Spleen (tissue), 11 donors: ENCODE measurements at regions not wholly inside any gene's neighbourhood (a gene's known extent, or its start where the extent isn't known, plus 50 kb on each side); places are given as distances from the start of the nearest gene placed in this dataset.

Experiments
- DNase-seq: peaks from one replicate; pipeline ENCODE4 v3.0.0-alpha.2; 2020
- H3K27ac ChIP-seq, 8 donors: fragments of 200-600 bp; sonication (generic) in 7 of 8; 1 replicate in 4 of 8; 2 replicates in 4 of 8; pipeline versions ENCODE4 v1.5.0 to v1.8.0; 2016 to 2021; ENCODE audit warnings: inconsistent platforms in 4 of 8, mild to moderate bottlenecking in 4 of 8, moderate library complexity in 1 of 8
- H3K27me3 ChIP-seq, 7 donors: fragments of 200-600 bp; sonication (generic) in 6 of 7; replicated peaks in 1 of 7; 1 replicate in 4 of 7; 2 replicates in 3 of 7; pipeline versions ENCODE4 v1.5.0 to v1.8.0; 2016 to 2021; ENCODE audit warnings: inconsistent platforms in 3 of 7, mild to moderate bottlenecking in 1 of 7
- H3K36me3 ChIP-seq, 6 donors: fragments of 200-600 bp; sonication (generic) in 5 of 6; 1 replicate in 4 of 6; 2 replicates in 2 of 6; pipeline versions ENCODE4 v1.5.0 to v1.8.0; 2016 to 2021; ENCODE audit warnings: inconsistent platforms in 2 of 6
- H3K4me1 ChIP-seq, 6 donors: fragments of 200-600 bp; sonication (generic) in 5 of 6; 1 replicate in 3 of 6; 2 replicates in 3 of 6; pipeline versions ENCODE4 v1.5.0 to v1.8.0; 2016 to 2021; ENCODE audit warnings: inconsistent platforms in 3 of 6
- H3K4me3 ChIP-seq, 8 donors: fragments of 200-600 bp; sonication (generic) in 7 of 8; 1 replicate in 4 of 8; 2 replicates in 4 of 8; pipeline versions ENCODE4 v1.5.0 to v1.8.0; 2016 to 2021; ENCODE audit warnings: inconsistent platforms in 4 of 8, mild to moderate bottlenecking in 4 of 8, moderate library complexity in 2 of 8
- H3K9me3 ChIP-seq, 8 donors: fragments of 200-600 bp; sonication (generic) in 7 of 8; 1 replicate in 4 of 8; 2 replicates in 4 of 8; pipeline versions ENCODE4 v1.5.0 to v1.8.0; 2016 to 2021; ENCODE audit warnings: inconsistent platforms in 4 of 8
- CTCF ChIP-seq, 11 experiments: fragments of 200-600 bp in 7 of 11; fragments of 450-650 bp in 4 of 11; sonication (generic) in 4 of 11; IDR thresholded peaks in 8 of 11; conservative IDR thresholded peaks in 3 of 11; 1 replicate in 7 of 11; 2 replicates in 4 of 11; pipeline versions ENCODE4 v1.4.0 to v1.8.0; 2016 to 2021; ENCODE audit warnings: antibody characterized with exemption in 11 of 11, inconsistent platforms in 4 of 11, mild to moderate bottlenecking in 1 of 11
- POLR2A ChIP-seq, 3 donors: fragments of 450-650 bp; IDR thresholded peaks; one replicate each; pipeline ENCODE4 v1.5.1; 2017; ENCODE audit warnings: antibody characterized with exemption in 3 of 3, mild to moderate bottlenecking in 1 of 3
- POLR2AphosphoS5 ChIP-seq, 3 donors: sonication (generic); formaldehyde crosslinking; IDR thresholded peaks; one replicate each; pipeline ENCODE4 v1.5.1; 2017; ENCODE audit warnings: antibody characterized with exemption in 3 of 3
- WGBS, 5 donors: extraction: QIAGEN DNeasy Blood & Tissue Kit in 3 of 5; methylation state at CpG; one replicate each; pipeline versions ENCODE4 v1.1.5 to v1.1.7; 2013 to 2018; 5-methylcytosine and 5-hydroxymethylcytosine counted together
- intact Hi-C: fragments of 100-400 bp; cut with DNase I; formaldehyde crosslinking; loops from one replicate; pipeline ENCODE4 v1.15.0; 2023; ENCODE audit warnings: low total_unique reads
- donor health status: healthy with polysubstance abuse.
- donor health status: DM: no; HTN: no; CAD: no; lungs with moderate emphysema.
- donor health status: DM: no; HTN: no; CAD: no.
- donor health status: Bipolar disorder and iron deficiency.
- donor health status: healthy.
- donor health status: DM: no; HTN: no; CAD: no.
- donor health status: DM: yes; HTN: yes; CAD: no.

GRCh38 chr2:7288484-7288883 is 371.3 kb downstream of the RNF144A start:
- Histone ChIP-seq H3K27me3 (no peaks in the 10 kb centered on the region), H3K9me3 (no peaks in the 10 kb centered on the region), H3K4me3 (no peak overlapping the region), H3K36me3 (no peaks in the 10 kb centered on the region), H3K27ac (no peak overlapping the region), H3K4me1 (no peaks in the 10 kb centered on the region)
- intact Hi-C loops = no loop called here
- 90 to 95% (median 94%) methylated on average over 4 of the region's 4 CpGs for WGBS, 5 donors
- TF ChIP-seq POLR2AphosphoS5 (IDR thresholded peaks at IDR 0.05) (no peak), CTCF (IDR thresholded peaks at IDR 0.05 in 8 of 11, conservative IDR thresholded peaks at IDR 0.05 in 3 of 11) (no peak), POLR2A (IDR thresholded peaks at IDR 0.05) (no peak)
- no peak for DNase-seq

GRCh38 chr2:7289697-7290096 is 372.5 kb downstream of the RNF144A start:
- Histone ChIP-seq H3K9me3 (no peaks in the 10 kb centered on the region), H3K4me1 (no peaks in the 10 kb centered on the region), H3K4me3 (no peak overlapping the region), H3K27me3 (no peaks in the 10 kb centered on the region), H3K36me3 (no peaks in the 10 kb centered on the region), H3K27ac (no peak overlapping the region)
- TF ChIP-seq POLR2AphosphoS5 (IDR thresholded peaks at IDR 0.05) (no peak), POLR2A (IDR thresholded peaks at IDR 0.05) (no peak), CTCF (IDR thresholded peaks at IDR 0.05 in 8 of 11, conservative IDR thresholded peaks at IDR 0.05 in 3 of 11) (no peak)
- intact Hi-C loops = no loop called here
- WGBS, 5 donors = 89 to 97% (median 91%) methylated on average over 7 of the region's 7 CpGs
- no peak for DNase-seq

GRCh38 chr2:7292154-7292691 is 375.0 kb downstream of the RNF144A start:
- H3K36me3 ChIP-seq = no peaks in the 10 kb centered on the region
- 83 to 92% (median 84%) methylated on average over 7 of the region's 7 CpGs for WGBS, 5 donors
- no peaks in the 10 kb centered on the region for H3K9me3 ChIP-seq
- no peak overlapping the region for H3K27ac ChIP-seq
- intact Hi-C loops = no loop called here
- TF ChIP-seq CTCF (IDR thresholded peaks at IDR 0.05 in 8 of 11, conservative IDR thresholded peaks at IDR 0.05 in 3 of 11) = no peak
- no peak for TF ChIP-seq POLR2A (IDR thresholded peaks at IDR 0.05)
- TF ChIP-seq POLR2AphosphoS5 (IDR thresholded peaks at IDR 0.05) = no peak
- no peak overlapping the region for H3K4me3 ChIP-seq
- no peaks in the 10 kb centered on the region for H3K27me3 ChIP-seq
- no peaks in the 10 kb centered on the region for H3K4me1 ChIP-seq
- DNase-seq = no peak

- no peak for DNase-seq
- H3K4me1 ChIP-seq = no peaks in the 10 kb centered on the region
- TF ChIP-seq POLR2AphosphoS5 (IDR thresholded peaks at IDR 0.05) = no peak
- H3K36me3 ChIP-seq = no peaks in the 10 kb centered on the region
- H3K27me3 ChIP-seq = no peaks in the 10 kb centered on the region
- intact Hi-C loops = no loop called here
- no peak overlapping the region for H3K27ac ChIP-seq
- H3K4me3 ChIP-seq = no peak overlapping the region
- H3K9me3 ChIP-seq = no peaks in the 10 kb centered on the region
- WGBS, 5 donors = 89 to 97% (median 92%) methylated on average over 6 of the region's 6 CpGs
Observed at GRCh38 chr2:7309582-7309981, 392.4 kb downstream of the RNF144A start.

- 75 to 88% (median 80%) methylated on average over 24 of the region's 24 CpGs for WGBS, 5 donors
- Histone ChIP-seq H3K4me1 (no peaks in the 10 kb centered on the region), H3K27ac (no peak overlapping the region), H3K36me3 (no peaks in the 10 kb centered on the region), H3K27me3 (no peaks in the 10 kb centered on the region), H3K9me3 (no peaks in the 10 kb centered on the region), H3K4me3 (no peak overlapping the region)
- DNase-seq = no peak
- TF ChIP-seq POLR2AphosphoS5 (IDR thresholded peaks at IDR 0.05) (no peak), POLR2A (IDR thresholded peaks at IDR 0.05) (no peak), CTCF (IDR thresholded peaks at IDR 0.05 in 8 of 11, conservative IDR thresholded peaks at IDR 0.05 in 3 of 11) (no peak)
- intact Hi-C loops = no loop called here
Observed at GRCh38 chr2:7324706-7325105, 407.5 kb downstream of the RNF144A start.
